Cardiac septum (tissue), 1 donor: ENCODE measurements at regions not wholly inside any gene's neighbourhood (a gene's known extent, or its start where the extent isn't known, plus 50 kb on each side); places are given as distances from the start of the nearest gene placed in this dataset.

Source experiments
- DNase-seq: peaks from one replicate; pipeline ENCODE4 v3.0.0-alpha.2; 2020; ENCODE audit warnings: low spot score
- intact Hi-C: fragments of 100-400 bp; cut with DNase I; formaldehyde crosslinking; loops from one replicate; pipeline ENCODE4 v1.14.0; 2022
- donor health status: DM: no; HTN: no; CAD: no.

DNA sequence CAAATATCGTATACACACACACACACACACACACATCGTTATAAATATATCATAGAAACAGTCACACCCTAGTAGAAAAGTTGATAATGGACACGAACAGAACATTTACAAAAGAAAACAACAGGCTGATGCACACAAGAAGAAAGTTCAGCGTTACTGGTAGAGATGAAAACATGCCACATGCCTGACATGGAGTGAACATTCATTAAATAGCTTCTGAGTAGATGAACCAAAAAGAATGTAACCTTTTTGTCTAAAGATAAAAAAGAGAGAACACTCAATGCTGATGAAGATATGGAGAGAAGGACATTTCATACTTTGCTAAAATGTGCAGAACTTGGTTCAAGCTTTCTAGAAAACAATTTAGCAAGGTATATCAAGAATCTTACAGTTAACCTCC lies 173.4 kb upstream of the KLF14 start:
- DNase-seq, result no peak
- intact Hi-C loops, result no loop called here

- DNase-seq, result no peak
- intact Hi-C loops, result no loop called here
Observed at GRCh38 chr7:130908345-130909160, 174.5 kb upstream of the KLF14 start.

- intact Hi-C loops, result no loop called here
- DNase-seq, result no peak
Observed at GRCh38 chr7:130909161-130909836, 175.3 kb upstream of the KLF14 start.

DNA sequence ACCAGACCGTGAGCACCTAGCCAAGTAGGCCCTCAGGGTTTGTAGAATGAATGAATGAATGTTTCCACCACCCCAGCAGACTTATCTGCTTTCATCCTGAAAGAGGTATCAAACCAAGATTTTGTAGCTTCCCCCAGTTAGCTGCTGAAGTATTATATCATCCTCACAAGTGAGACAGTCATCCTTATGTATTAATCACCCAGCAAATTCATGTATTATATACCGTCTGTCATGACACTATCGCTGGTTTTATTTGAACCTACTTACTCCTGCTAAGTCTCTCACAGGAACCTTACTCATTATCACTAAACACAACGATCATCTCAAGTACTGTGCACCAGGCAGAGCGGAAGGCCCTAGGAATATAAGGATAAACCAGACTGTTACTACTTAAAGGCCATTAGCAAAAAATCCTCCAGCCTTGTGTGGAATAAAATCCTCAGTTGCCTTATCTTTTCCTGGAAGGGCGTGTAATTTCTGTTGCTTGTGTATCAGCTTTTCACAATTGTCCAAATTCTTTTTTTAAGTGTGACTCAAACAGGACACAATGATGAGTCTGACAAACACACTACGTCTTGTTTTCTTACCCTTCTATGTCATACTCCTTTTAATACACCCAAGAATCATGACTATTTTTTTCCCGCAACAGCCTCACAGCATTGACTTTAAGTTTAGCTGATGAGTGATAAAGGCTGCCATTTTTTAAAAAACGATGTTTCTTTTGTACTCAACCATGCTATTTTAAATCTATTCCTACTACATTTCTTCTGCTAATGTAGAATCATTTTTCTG lies 176.1 kb upstream of the KLF14 start:
- intact Hi-C loops, result no loop called here
- no peak for DNase-seq

DNA sequence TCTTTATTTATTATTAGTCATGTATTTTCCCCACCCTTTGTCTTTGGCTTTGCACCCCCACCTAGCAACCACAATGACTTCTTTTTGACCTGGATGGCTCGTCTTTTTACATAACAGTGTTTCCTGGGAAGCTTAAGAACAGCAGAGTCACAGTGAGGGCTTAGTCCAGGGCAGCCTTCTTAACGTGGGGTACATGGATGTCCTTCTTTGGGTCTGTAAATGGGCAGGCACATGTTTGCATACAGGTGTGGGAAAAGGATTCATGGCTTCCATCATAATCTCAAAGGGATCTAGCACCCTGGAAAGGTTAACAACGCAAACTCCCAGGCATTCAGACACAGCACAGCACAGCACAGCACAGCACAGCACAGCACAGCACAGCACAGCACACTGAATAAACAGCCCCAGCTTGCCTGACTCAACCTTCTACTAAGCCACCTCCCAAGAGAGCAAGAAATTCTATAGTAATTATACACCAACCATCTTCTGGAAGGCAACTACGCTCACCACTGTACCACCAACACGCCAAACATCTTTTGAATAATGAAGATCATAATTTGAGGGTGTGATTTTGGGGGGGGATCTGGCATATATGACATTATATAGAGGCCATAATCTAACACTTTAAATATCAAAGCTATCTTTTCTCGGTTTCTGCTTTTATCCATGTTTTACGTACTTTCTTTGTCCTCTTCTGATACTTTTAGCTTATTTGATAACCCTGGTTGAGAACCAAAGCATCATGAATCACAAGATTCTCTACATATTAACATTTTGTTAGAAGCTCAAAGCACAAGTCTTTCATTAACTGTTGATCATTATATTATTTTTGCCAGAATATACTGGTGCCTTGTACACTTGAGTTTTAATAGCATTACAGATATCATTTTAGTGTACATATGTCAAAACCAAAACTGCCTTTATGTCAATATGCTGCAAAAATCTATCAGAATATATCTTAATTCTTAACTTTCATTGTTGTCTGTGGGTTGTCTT lies 177.2 kb upstream of the KLF14 start:
- DNase-seq, result no peak

DNA sequence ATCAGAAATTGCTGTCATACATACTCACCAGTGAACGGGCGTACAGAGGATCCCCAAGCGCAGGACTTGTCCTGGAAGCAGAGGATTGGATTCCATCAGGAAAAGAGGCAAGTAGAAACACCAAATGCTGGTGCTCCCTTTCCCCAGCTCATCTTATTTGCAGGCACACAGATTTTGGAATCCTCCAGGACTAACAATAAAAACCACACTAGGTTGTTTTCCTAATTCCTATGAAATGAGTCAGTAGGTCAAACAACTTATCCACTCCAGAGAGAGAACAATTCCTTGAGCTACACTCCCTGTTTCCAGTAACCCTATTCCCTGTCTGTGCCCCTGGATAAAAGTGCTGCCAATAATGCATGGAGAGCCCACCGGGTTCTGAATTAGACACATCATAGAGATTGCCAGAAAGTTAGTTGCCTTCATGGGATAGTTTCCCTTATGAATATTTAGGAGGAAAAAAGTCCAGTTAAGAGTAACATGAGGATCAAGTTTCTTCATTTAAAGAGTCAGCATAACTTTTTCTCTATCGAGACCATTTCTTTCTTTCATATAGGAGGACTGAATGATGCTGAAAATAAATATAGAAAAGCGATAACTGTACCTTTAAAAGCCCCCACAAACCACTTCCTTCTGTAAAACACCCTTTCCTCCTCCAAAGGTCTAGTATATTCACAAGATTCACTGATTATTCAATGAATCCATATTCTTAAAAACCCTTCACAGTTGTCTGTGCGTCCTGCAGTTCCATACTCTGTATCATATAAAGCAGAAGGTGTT lies 178.3 kb upstream of the KLF14 start:
- DNase-seq, result no peak
- intact Hi-C loops, result no loop called here

More for the DNA sequence above, 177.2 kb upstream of the KLF14 start:
- intact Hi-C loops, result no loop called here

- intact Hi-C loops, result no loop called here
- peak; percentile 83 for DNase-seq
Observed at GRCh38 chr7:130912862-130913638, 179.0 kb upstream of the KLF14 start.

DNA sequence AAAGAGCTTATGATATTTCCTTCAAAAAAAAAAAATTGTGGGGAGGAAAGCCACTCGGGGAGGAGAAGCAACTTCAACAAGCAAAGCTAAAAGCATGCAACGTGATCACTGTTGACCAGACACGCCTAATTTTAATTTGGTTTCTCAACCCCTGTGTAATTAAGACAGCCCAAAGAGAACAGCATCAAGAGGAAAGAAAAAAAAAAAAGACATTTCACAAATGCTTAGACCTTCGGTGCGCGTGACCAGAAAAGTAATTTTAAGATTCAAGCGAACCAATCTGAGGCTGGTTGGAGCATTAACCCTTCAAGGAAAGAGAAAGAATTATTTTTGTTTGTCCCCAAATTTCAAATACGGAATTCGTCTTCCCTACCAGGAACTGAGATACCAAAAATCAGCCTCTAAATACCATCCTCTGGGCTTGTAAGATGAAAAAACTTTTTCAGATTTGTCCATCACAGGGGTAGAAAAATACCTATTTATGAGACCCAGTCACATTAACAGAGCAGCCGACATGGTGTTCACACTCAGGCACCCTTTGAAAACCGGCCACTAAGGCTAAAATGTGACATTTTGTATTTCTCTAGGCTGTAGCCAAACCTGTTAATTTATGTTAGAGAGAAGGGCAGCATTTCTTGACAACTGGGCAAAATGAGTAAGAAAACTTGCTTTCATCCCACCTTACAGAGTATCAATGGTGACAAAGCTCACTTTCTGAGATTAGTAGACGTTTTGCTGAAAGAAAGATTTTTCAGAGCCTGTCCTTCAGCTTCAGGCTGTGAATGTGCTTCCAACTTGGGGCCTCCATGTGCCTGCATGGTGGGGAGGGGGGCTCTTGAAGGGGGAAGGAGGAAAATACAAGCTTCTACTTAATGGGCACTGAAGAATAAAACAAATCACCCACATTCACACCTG lies 179.9 kb upstream of the KLF14 start:
- DNase-seq, result no peak
- intact Hi-C loops, result no loop called here

- intact Hi-C loops, result no loop called here
- DNase-seq, result no peak
Observed at GRCh38 chr7:130914554-130915294, 180.7 kb upstream of the KLF14 start.

- intact Hi-C loops, result no loop called here
- DNase-seq, result no peak
Observed at GRCh38 chr7:130917669-130918128, 183.7 kb upstream of the KLF14 start.

DNA sequence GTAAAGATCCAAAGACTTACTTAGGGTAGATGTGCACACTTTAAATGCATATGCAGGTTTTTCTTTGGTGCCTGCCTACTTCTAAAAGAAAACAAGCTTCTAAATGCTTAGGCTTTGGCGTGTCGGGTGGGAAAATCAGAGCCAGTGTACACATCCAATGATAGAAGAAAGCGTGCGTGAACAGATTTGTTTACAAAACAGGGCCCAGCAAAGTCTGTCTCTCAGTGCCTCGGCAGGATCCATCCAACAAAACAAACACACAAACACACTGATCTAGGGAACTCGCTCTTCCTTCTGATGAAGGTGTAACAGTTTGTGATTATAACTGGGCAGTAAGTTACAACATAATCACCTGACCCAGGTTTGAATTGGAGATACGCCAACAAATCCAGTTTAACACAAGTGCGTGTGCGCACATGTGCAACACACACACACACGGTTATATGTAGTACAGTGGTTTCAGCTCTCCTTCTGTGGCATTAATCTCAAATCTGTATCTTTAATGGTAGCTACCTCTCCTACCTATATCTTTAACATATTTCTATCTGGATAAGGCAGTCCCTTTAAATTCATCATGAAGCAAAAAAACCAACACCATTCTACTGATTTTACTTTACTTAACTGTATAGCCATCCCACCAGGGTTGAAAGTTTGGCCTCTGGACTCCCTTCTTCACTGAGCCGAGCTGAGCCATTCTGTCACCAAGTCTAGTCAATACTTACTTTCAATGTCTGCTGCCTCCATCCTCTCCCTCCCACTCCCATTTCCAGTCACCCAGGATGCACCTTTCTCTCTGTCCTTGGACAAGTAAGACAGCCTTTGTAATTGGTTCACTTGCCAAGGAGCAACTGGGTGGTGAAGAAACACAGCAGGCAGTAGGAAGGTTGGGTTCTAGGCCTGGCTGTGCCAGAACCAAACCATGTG lies 184.4 kb upstream of the KLF14 start:
- intact Hi-C loops, result no loop called here

GRCh38 chr7:130919316-130920103 lies 185.5 kb upstream of the KLF14 start:
- no peak for DNase-seq
- intact Hi-C loops, result loop anchor here (5.0 kb wide), 1 partner anchor 43 kb away; no protein-coding TSS in a partner anchor

More for the DNA sequence above, 184.4 kb upstream of the KLF14 start:
- DNase-seq, result no peak

DNA sequence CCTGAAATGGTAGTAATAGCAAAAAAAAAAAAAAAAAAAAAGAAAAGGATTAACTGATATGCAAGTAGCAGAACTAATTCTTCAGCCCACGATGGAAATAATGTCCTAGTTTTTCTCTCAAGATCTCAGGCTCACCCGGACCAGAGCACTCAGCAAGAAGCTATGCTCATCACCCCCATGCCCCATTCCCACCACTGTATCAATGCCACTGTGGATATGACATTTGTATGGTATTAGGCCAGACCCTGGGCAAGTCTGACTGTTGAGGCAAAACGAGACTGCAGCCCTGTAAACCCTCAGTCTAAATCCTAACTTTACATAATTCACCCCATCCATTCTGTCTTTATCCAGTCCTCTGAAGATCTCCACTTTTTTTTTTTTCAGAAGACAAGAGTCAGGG lies 186.1 kb upstream of the KLF14 start:
- no peak for DNase-seq
- intact Hi-C loops, result loop anchor here (5.0 kb wide), 1 partner anchor 42 kb away; no protein-coding TSS in a partner anchor
